GM12878 (cell line): ENCODE measurements at regions not wholly inside any gene's neighbourhood (a gene's known extent, or its start where the extent isn't known, plus 50 kb on each side); places are given as distances from the start of the nearest gene placed in this dataset.

Experiments used
- ATAC-seq: fragments of 200-7000 bp; cut with Tn5 transposase; 3 replicates; pipeline ENCODE4 v1.9.1; 2020; ENCODE audit warnings: mild to moderate bottlenecking, moderate library complexity
- BruUV-seq: library from RNA; stranded (reverse); fragments of 400-500 nt; replicated peaks from 2 replicates; lab custom pipeline; 2021; lab: Mats Ljungman, UMichigan
- CTCF ChIA-PET: fragments of 300-600 bp; sonication (Branson Sonifier 250); formaldehyde crosslinking; extraction: SDS; loops from one replicate; lab custom pipeline; 2021; ENCODE audit warnings: inconsistent platforms; lab: Yijun Ruan, JAX
- POLR2A ChIA-PET: fragments of 350-600 bp; formaldehyde crosslinking; extraction: SDS; loops from one replicate; lab custom pipeline; 2021; ENCODE audit warnings: inconsistent platforms; lab: Charles Lee
- RAD21 ChIA-PET: fragments of 300-600 bp; sonication (Branson Sonifier 250); formaldehyde crosslinking; loops from one replicate; lab custom pipeline; 2023; ENCODE audit warnings: antibody characterized with exemption; ENCODE audit not compliant: unreplicated experiment; lab: Charles Lee
- SMC1A ChIA-PET: fragments of 300-600 bp; sonication (Branson Sonifier 250); formaldehyde crosslinking; loops from one replicate; lab custom pipeline; 2023; ENCODE audit not compliant: unreplicated experiment, uncharacterized antibody; lab: Charles Lee
- DNase-seq: peaks from one replicate; pipeline ENCODE4 v3.0.0-alpha.2; 2011; ENCODE audit warnings: low read depth, low spot score
- FAIRE-seq: peaks from 3 replicates; lab custom pipeline; 2011; peaks lifted over from hg19 to GRCh38; lab: Jason Lieb, UNC
- H2AFZ ChIP-seq: 2 replicates; pipeline ENCODE4 v1.6.0; 2011; ENCODE audit warnings: low read depth, low read length, control low read depth; ENCODE audit not compliant: control insufficient read depth
- H3K27ac ChIP-seq: 2 replicates; pipeline ENCODE4 v1.5.1; 2011; ENCODE audit warnings: control low read depth; ENCODE audit not compliant: control insufficient read depth, insufficient read depth
- H3K27me3 ChIP-seq, 2 experiments: replicated peaks in 1 of 2; 2 replicates each; pipeline versions ENCODE4 v1.6.0 to v1.6.1; 2011; ENCODE audit warnings: low read length in 1 of 2; ENCODE audit not compliant: control insufficient read depth in 2 of 2, insufficient read depth in 2 of 2
- H3K36me3 ChIP-seq, 2 experiments: 2 replicates each; pipeline ENCODE4 v1.5.1; 2011; ENCODE audit warnings: low read length in 1 of 2; ENCODE audit not compliant: control insufficient read depth in 2 of 2, insufficient read depth in 2 of 2
- H3K4me1 ChIP-seq: 2 replicates; pipeline ENCODE4 v1.6.1; 2011; ENCODE audit warnings: mild to moderate bottlenecking, low read length, moderate library complexity, mixed read lengths; ENCODE audit not compliant: control insufficient read depth, insufficient read depth
- H3K4me2 ChIP-seq: 2 replicates; pipeline ENCODE4 v1.6.0; 2011; ENCODE audit warnings: control low read depth; ENCODE audit not compliant: control insufficient read depth, insufficient read depth
- H3K4me3 ChIP-seq: fragments of 200-600 bp; sonication (generic); 2 replicates; pipeline ENCODE4 v1.5.1; 2016
- H3K79me2 ChIP-seq: 2 replicates; pipeline ENCODE4 v1.6.0; 2011; ENCODE audit warnings: low read length; ENCODE audit not compliant: control insufficient read depth, insufficient read depth
- H3K9ac ChIP-seq: 2 replicates; pipeline ENCODE4 v1.8.0; 2011; ENCODE audit warnings: low read length, control low read depth, mixed read lengths; ENCODE audit not compliant: control insufficient read depth, insufficient read depth
- H3K9me3 ChIP-seq: replicated peaks from 3 replicates; pipeline ENCODE4 v1.5.1; 2011; ENCODE audit warnings: mild to moderate bottlenecking, low read length; ENCODE audit not compliant: control insufficient read depth, insufficient read depth
- H4K20me1 ChIP-seq: 2 replicates; pipeline ENCODE4 v1.6.0; 2011; ENCODE audit not compliant: control insufficient read depth, insufficient read depth
- CHD1 ChIP-seq: IDR thresholded peaks from 2 replicates; pipeline ENCODE4 v1.6.1; 2012; ENCODE audit warnings: low read depth, low read length, improper control_type of control experiment
- CUX1 ChIP-seq: IDR thresholded peaks from 2 replicates; pipeline ENCODE4 v1.6.1; 2012; ENCODE audit warnings: improper control_type of control experiment, low read depth, low read length; ENCODE audit not compliant: insufficient replicate concordance
- IRF5 ChIP-seq: fragments of 450-650 bp; IDR thresholded peaks from 2 replicates; pipeline ENCODE4 v1.6.1; 2017; ENCODE audit warnings: borderline replicate concordance
- MEF2A ChIP-seq: IDR thresholded peaks from 2 replicates; pipeline ENCODE4 v1.6.1; 2011; ENCODE audit warnings: low read depth, mild to moderate bottlenecking, low read length, moderate library complexity; ENCODE audit not compliant: insufficient read depth
- MLLT1 ChIP-seq: fragments of 450-650 bp; IDR thresholded peaks from 2 replicates; pipeline ENCODE4 v1.6.1; 2016; ENCODE audit warnings: mild to moderate bottlenecking
- NFXL1 ChIP-seq: fragments of 450-650 bp; IDR thresholded peaks from 2 replicates; pipeline ENCODE4 v1.6.1; 2017; ENCODE audit warnings: antibody characterized with exemption, mild to moderate bottlenecking, borderline replicate concordance
- SMAD1 ChIP-seq: fragments of 450-650 bp; IDR thresholded peaks from 2 replicates; pipeline ENCODE4 v1.6.1; 2018; ENCODE audit warnings: mild to moderate bottlenecking, low read depth; ENCODE audit not compliant: partially characterized antibody
- WGBS: methylation state at CpG from one replicate; pipeline ENCODE4 v1.1.6; 2016; ENCODE audit warnings: low lambda C conversion rate; ENCODE audit not compliant: insufficient replicate concordance, insufficient coverage; ENCODE audit errors: missing lambda C conversion rate; 5-methylcytosine and 5-hydroxymethylcytosine counted together
- in situ Hi-C: fragments of 300-500 bp; cut with MboI; formaldehyde crosslinking; loops from 9 replicates; pipeline ENCODE4 v1.14.3; 2018; ENCODE audit warnings: mixed read lengths
- intact Hi-C: fragments of 100-400 bp; cut with micrococcal nuclease; formaldehyde crosslinking; loops from one replicate; pipeline ENCODE4 v1.14.2; 2022; ENCODE audit not compliant: unreplicated experiment

GRCh38 chr12:107308310-107308709, 215.0 kb upstream of the CRY1 start (continued):
- no peak for TF ChIP-seq SMAD1
- TF ChIP-seq CHD1 = no peak
- TF ChIP-seq NFXL1 = no peak
- TF ChIP-seq MLLT1 = no peak

- DNase-seq (no peak), ATAC-seq (no peak), FAIRE-seq (no peak)
- WGBS = 23% methylated on average over 4 of the region's 4 CpGs
- Histone ChIP-seq H3K27ac (no peak overlapping the region), H3K4me1 (no peaks in the 10 kb centered on the region), H3K36me3 (no peaks in the 10 kb centered on the region), H3K27me3 (peaks cover 0 to 5% of the 10 kb centered on the region in 2 experiments; a peak in 3 of 4 replicates), H3K9me3 (no peaks in the 10 kb centered on the region), H4K20me1 (no peaks in the 10 kb centered on the region), H3K4me2 (no peak overlapping the region), H3K9ac (no peak overlapping the region), H3K79me2 (no peaks in the 10 kb centered on the region), H3K4me3 (no peak overlapping the region), H2AFZ (no peak overlapping the region)
- BruUV-seq = no TSS peak
- SMC1A ChIA-PET = no interaction called here
- intact Hi-C loops = no loop called here
- CTCF ChIA-PET = no interaction called here
- RAD21 ChIA-PET = no interaction called here
- TF ChIP-seq MEF2A = no peak
- POLR2A ChIA-PET = no interaction called here
- in situ Hi-C loops = no loop called here
Measured at GRCh38 chr12:107309020-107309419, 215.7 kb upstream of the CRY1 start.

GRCh38 chr12:107310621-107311020, 217.3 kb upstream of the CRY1 start:
- ChIA-PET POLR2A (no interaction called here), RAD21 (no interaction called here), CTCF (no interaction called here), SMC1A (no interaction called here)
- Histone ChIP-seq H3K9me3 (no peaks in the 10 kb centered on the region), H3K4me2 (no peak overlapping the region), H3K4me3 (no peak overlapping the region), H2AFZ (no peak overlapping the region), H3K36me3 (no peaks in the 10 kb centered on the region), H3K27ac (no peak overlapping the region), H3K27me3 (peaks cover 0 to 5% of the 10 kb centered on the region in 2 experiments; a peak in 3 of 4 replicates), H3K9ac (no peak overlapping the region), H4K20me1 (no peaks in the 10 kb centered on the region), H3K79me2 (no peaks in the 10 kb centered on the region), H3K4me1 (no peaks in the 10 kb centered on the region)
- FAIRE-seq (no peak), ATAC-seq (no peak), DNase-seq (no peak)
- in situ Hi-C loops = no loop called here
- WGBS = 30% methylated on average over 4 of the region's 4 CpGs
- BruUV-seq = no TSS peak
- intact Hi-C loops = no loop called here
- no peak for TF ChIP-seq CUX1
- no peak for TF ChIP-seq IRF5
